H9 (cell line): ENCODE measurements at regions not wholly inside any gene's neighbourhood (a gene's known extent, or its start where the extent isn't known, plus 50 kb on each side); places are given as distances from the start of the nearest gene placed in this dataset.

Experiments used
- DNase-seq: peaks from one replicate; pipeline ENCODE4 v3.0.0-alpha.2; 2017
- H2AFZ ChIP-seq: one replicate; pipeline ENCODE4 v1.6.1; 2013; ENCODE audit warnings: mild to moderate bottlenecking, low read length, control low read depth, moderate library complexity
- H2AK5ac ChIP-seq: 2 replicates; pipeline ENCODE4 v1.6.1; 2013; ENCODE audit warnings: low read length, control low read depth, mixed read lengths; ENCODE audit not compliant: insufficient read length
- H2BK120ac ChIP-seq: one replicate; pipeline ENCODE4 v1.6.1; 2013; ENCODE audit warnings: low read depth, mild to moderate bottlenecking, low read length, control low read depth, inconsistent platforms; ENCODE audit not compliant: poor library complexity, severe bottlenecking
- H2BK12ac ChIP-seq: 2 replicates; pipeline ENCODE4 v1.6.1; 2013; ENCODE audit warnings: low read length, control low read depth, mixed read lengths, low read depth; ENCODE audit not compliant: insufficient read length
- H2BK15ac ChIP-seq: 2 replicates; pipeline ENCODE4 v1.6.1; 2013; ENCODE audit warnings: low read depth, low read length, control low read depth
- H2BK20ac ChIP-seq: one replicate; pipeline ENCODE4 v1.6.1; 2013; ENCODE audit warnings: low read depth, mild to moderate bottlenecking, low read length, control low read depth, inconsistent platforms; ENCODE audit not compliant: poor library complexity, severe bottlenecking
- H2BK5ac ChIP-seq: 2 replicates; pipeline ENCODE4 v1.6.1; 2013; ENCODE audit warnings: low read length, control low read depth, mixed read lengths; ENCODE audit not compliant: insufficient read length
- H3K14ac ChIP-seq: 2 replicates; pipeline ENCODE4 v1.6.1; 2013; ENCODE audit warnings: low read length, control low read depth; ENCODE audit not compliant: insufficient read depth
- H3K18ac ChIP-seq: 2 replicates; pipeline ENCODE4 v1.6.1; 2013; ENCODE audit warnings: low read depth, mild to moderate bottlenecking, mixed read lengths, low read length, control low read depth; ENCODE audit not compliant: insufficient read length
- H3K23ac ChIP-seq: 2 replicates; pipeline ENCODE4 v1.6.1; 2013; ENCODE audit warnings: low read length, control low read depth, mixed read lengths, low read depth; ENCODE audit not compliant: insufficient read length
- H3K23me2 ChIP-seq: 2 replicates; pipeline ENCODE4 v1.6.1; 2013; ENCODE audit warnings: low read depth, mild to moderate bottlenecking, mixed read lengths, low read length, control low read depth; ENCODE audit not compliant: insufficient read length, poor library complexity, severe bottlenecking
- H3K27ac ChIP-seq: 2 replicates; pipeline ENCODE4 v1.5.1; 2013; ENCODE audit warnings: low read length, control low read depth, mixed read lengths, low read depth; ENCODE audit not compliant: insufficient read length
- H3K27me3 ChIP-seq: 2 replicates; pipeline ENCODE4 v1.6.1; 2013; ENCODE audit warnings: low read length, control low read depth, inconsistent platforms; ENCODE audit not compliant: insufficient read depth
- H3K4ac ChIP-seq: 2 replicates; pipeline ENCODE4 v1.6.1; 2013; ENCODE audit warnings: low read depth, mild to moderate bottlenecking, control low read depth, inconsistent platforms, low read length, moderate library complexity
- H3K4me1 ChIP-seq: 2 replicates; pipeline ENCODE4 v1.6.1; 2013; ENCODE audit warnings: low read length, control low read depth, inconsistent platforms; ENCODE audit not compliant: insufficient read depth
- H3K4me2 ChIP-seq: 2 replicates; pipeline ENCODE4 v1.6.1; 2013; ENCODE audit warnings: low read length, control low read depth, mixed read lengths; ENCODE audit not compliant: insufficient read length, insufficient read depth
- H3K56ac ChIP-seq: 2 replicates; pipeline ENCODE4 v1.6.1; 2013; ENCODE audit warnings: low read depth, mild to moderate bottlenecking, mixed read lengths, low read length, control low read depth; ENCODE audit not compliant: insufficient read length
- H3K79me1 ChIP-seq: 2 replicates; pipeline ENCODE4 v1.6.1; 2013; ENCODE audit warnings: low read depth, mild to moderate bottlenecking, moderate library complexity, low read length, control low read depth, inconsistent platforms; ENCODE audit not compliant: insufficient read depth, poor library complexity, severe bottlenecking
- H3K79me2 ChIP-seq: 2 replicates; pipeline ENCODE4 v1.6.1; 2013; ENCODE audit warnings: low read length, control low read depth, inconsistent platforms; ENCODE audit not compliant: insufficient read depth
- H3K9ac ChIP-seq: 2 replicates; pipeline ENCODE4 v1.6.1; 2013; ENCODE audit warnings: low read length, control low read depth, mixed read lengths; ENCODE audit not compliant: insufficient read length; ENCODE audit errors: extremely low read depth
- H3K9me3 ChIP-seq: one replicate; pipeline ENCODE4 v1.6.1; 2013; ENCODE audit warnings: low read depth, low read length, inconsistent platforms; ENCODE audit not compliant: control insufficient read depth
- H3T11ph ChIP-seq: one replicate; pipeline ENCODE4 v1.6.1; 2013; ENCODE audit warnings: mild to moderate bottlenecking, low read length, control low read depth, inconsistent platforms
- H4K20me1 ChIP-seq: one replicate; pipeline ENCODE4 v1.6.1; 2013; ENCODE audit not compliant: control insufficient read depth, insufficient read length, insufficient read depth
- H4K5ac ChIP-seq: 2 replicates; pipeline ENCODE4 v1.6.1; 2013; ENCODE audit warnings: low read depth, mild to moderate bottlenecking, mixed read lengths, low read length, control low read depth; ENCODE audit not compliant: insufficient read length
- H4K8ac ChIP-seq: replicated peaks from 2 replicates; pipeline ENCODE4 v1.6.1; 2013; ENCODE audit warnings: low read length, control low read depth, mixed read lengths, low read depth; ENCODE audit not compliant: insufficient read length
- H4K91ac ChIP-seq: 2 replicates; pipeline ENCODE4 v1.6.1; 2013; ENCODE audit warnings: low read depth, mild to moderate bottlenecking, moderate library complexity, mixed read lengths, low read length, control low read depth; ENCODE audit not compliant: insufficient read length
- H3K27ac Mint-ChIP-seq, 3 experiments: 2 replicates in 2 of 3; 3 replicates in 1 of 3; pipeline ENCODE4 v1.8.0; 2020 to 2021; ENCODE audit warnings: mixed read lengths in 3 of 3, mild to moderate bottlenecking in 1 of 3, moderate library complexity in 1 of 3
- H3K27me3 Mint-ChIP-seq: 2 replicates; pipeline ENCODE4 v1.8.0; 2021; ENCODE audit warnings: low read depth, mild to moderate bottlenecking, moderate library complexity, mixed read lengths
- H3K36me3 Mint-ChIP-seq, 3 experiments: 2 replicates in 2 of 3; 3 replicates in 1 of 3; pipeline ENCODE4 v1.8.0; 2020 to 2021; ENCODE audit warnings: low read depth in 3 of 3, mixed read lengths in 3 of 3; ENCODE audit not compliant: insufficient read depth in 1 of 3
- H3K4me1 Mint-ChIP-seq, 2 experiments: 2 replicates each; pipeline ENCODE4 v1.8.0; 2020; ENCODE audit warnings: mixed read lengths in 2 of 2
- H3K4me3 Mint-ChIP-seq, 2 experiments: 2 replicates in 1 of 2; 3 replicates in 1 of 2; pipeline ENCODE4 v1.8.0; 2020 to 2021; ENCODE audit warnings: mild to moderate bottlenecking in 2 of 2, mixed read lengths in 2 of 2, moderate library complexity in 1 of 2
- H3K9me3 Mint-ChIP-seq, 2 experiments: 2 replicates in 1 of 2; 3 replicates in 1 of 2; pipeline ENCODE4 v1.8.0; 2020; ENCODE audit warnings: mild to moderate bottlenecking in 2 of 2, mixed read lengths in 2 of 2, moderate library complexity in 1 of 2
- CTCF ChIP-seq: fragments of 200-600 bp; sonication (generic); conservative IDR thresholded peaks from 3 replicates; pipeline ENCODE4 v1.8.0; 2021; ENCODE audit warnings: antibody characterized with exemption, mild to moderate bottlenecking
- WGBS: extraction: QIAGEN DNeasy Blood & Tissue Kit; methylation state at CpG from one replicate; pipeline ENCODE4 v1.1.7; 2013; ENCODE audit warnings: missing lambda C conversion rate, low lambda C conversion rate, mixed read lengths; ENCODE audit not compliant: insufficient read length; ENCODE audit errors: extremely low coverage; 5-methylcytosine and 5-hydroxymethylcytosine counted together

- H3K56ac ChIP-seq, result no peak overlapping the region
- H3K14ac ChIP-seq, result no peak overlapping the region
- no peak overlapping the region for H4K8ac ChIP-seq
- H2BK12ac ChIP-seq, result no peak overlapping the region
- H2BK20ac ChIP-seq, result no peak overlapping the region
- WGBS, result no CpG with 5 or more reads among the region's 9 CpGs
- H2BK5ac ChIP-seq, result no peak overlapping the region
- no peaks in the 10 kb centered on the region for H4K20me1 ChIP-seq
- H2BK15ac ChIP-seq, result no peak overlapping the region
- no peak overlapping the region for H2AK5ac ChIP-seq
- no peaks in the 10 kb centered on the region for H3K9me3 ChIP-seq
- Mint-ChIP-seq H3K27ac (no peak overlapping the region), H3K36me3 (peaks cover 0 to 1% (median 0%) of the 10 kb centered on the region in 3 experiments; a peak in 2 of 7 replicates), H3K4me1 (peaks cover 34 to 39% of the 10 kb centered on the region in 2 experiments), H3K4me3 (no peak overlapping the region), H3K27me3 (peaks cover 1% of the 10 kb centered on the region; the same call in 1 of the 2 replicates), H3K9me3 (no peaks in the 10 kb centered on the region)
- no peak overlapping the region for H3K23ac ChIP-seq
- H3T11ph ChIP-seq, result no peak overlapping the region
- no peak overlapping the region for H2AFZ ChIP-seq
- no peak overlapping the region for H4K91ac ChIP-seq
- no peaks in the 10 kb centered on the region for H3K27me3 ChIP-seq
- no peak overlapping the region for H4K5ac ChIP-seq
- H2BK120ac ChIP-seq, result no peak overlapping the region
- H3K23me2 ChIP-seq, result no peaks in the 10 kb centered on the region
- no peaks in the 10 kb centered on the region for H3K79me2 ChIP-seq
- TF ChIP-seq CTCF, result no peak
- H3K4ac ChIP-seq, result no peak overlapping the region
- H3K4me1 ChIP-seq, result no peaks in the 10 kb centered on the region; the same call in 1 of the 2 replicates
- no peaks in the 10 kb centered on the region for H3K79me1 ChIP-seq
- no peak overlapping the region for H3K27ac ChIP-seq
- H3K4me2 ChIP-seq, result no peak overlapping the region
- no peak overlapping the region for H3K18ac ChIP-seq
- H3K9ac ChIP-seq, result no peak overlapping the region
- no peak for DNase-seq
These were observed 331.0 kb upstream of the MGMT start for GRCh38 chr10:129136074-129136473.
